K562 (cell line): ENCODE measurements at regions not wholly inside any gene's neighbourhood (a gene's known extent, or its start where the extent isn't known, plus 50 kb on each side); places are given as distances from the start of the nearest gene placed in this dataset.

Experiments
- CCAR2 ChIP-seq: fragments of 200-400 bp; formaldehyde crosslinking; IDR thresholded peaks from 2 replicates; pipeline ENCODE4 v1.6.1; 2017; ENCODE audit warnings: mild to moderate bottlenecking, low read depth, low read length
- CHD7 ChIP-seq: fragments of 200-600 bp; sonication (generic); IDR thresholded peaks from one replicate; pipeline ENCODE4 v1.6.1; 2012; ENCODE audit warnings: mild to moderate bottlenecking, low read depth, low read length, inconsistent platforms
- GABPB2 ChIP-seq: fragments of 250-450 bp; sonication (Bioruptor Pico); conservative IDR thresholded peaks from 2 replicates; pipeline ENCODE4 v1.5.1; 2021; ENCODE audit warnings: mild to moderate bottlenecking
- KDM1A ChIP-seq, 2 experiments: fragments of 450-650 bp; IDR thresholded peaks; 2 replicates each; pipeline ENCODE4 v1.6.1; 2016; ENCODE audit warnings: mild to moderate bottlenecking in 2 of 2
- L3MBTL2 ChIP-seq: fragments of 450-650 bp; IDR thresholded peaks from 2 replicates; pipeline ENCODE4 v1.6.1; 2016; ENCODE audit warnings: mild to moderate bottlenecking, moderate library complexity
- POLR3G ChIP-seq: IDR thresholded peaks from 2 replicates; pipeline ENCODE4 v1.6.1; 2011; ENCODE audit not compliant: insufficient read length, insufficient replicate concordance; ENCODE audit errors: extremely low read depth
- ZBTB2 ChIP-seq: fragments of 450-650 bp; IDR thresholded peaks from 2 replicates; pipeline ENCODE4 v1.6.1; 2016; ENCODE audit warnings: antibody characterized with exemption
- ZNF121 ChIP-seq: sonication (generic); formaldehyde crosslinking; conservative IDR thresholded peaks from 2 replicates; pipeline ENCODE4 v1.8.0; 2022; ENCODE audit warnings: missing genetic modification reagents
- ZNF143 ChIP-seq: sonication (generic); formaldehyde crosslinking; IDR thresholded peaks from 2 replicates; pipeline ENCODE4 v1.9.0; 2022; ENCODE audit warnings: mild to moderate bottlenecking, missing genetic modification reagents
- ZNF780A ChIP-seq: fragments of 250-450 bp; sonication (Bioruptor Pico); IDR thresholded peaks from 2 replicates; pipeline ENCODE4 v1.5.0; 2021; ENCODE audit warnings: mild to moderate bottlenecking

GRCh38 chr12:5230156-5230555, 186.5 kb downstream of the KCNA5 start (continued):
- TF ChIP-seq CHD7 (no peak), POLR3G (no peak), ZNF121 (CRISPR knock-in tag) (no peak), ZNF780A (no peak), KDM1A (IDR thresholded peaks at IDR 0.05) (no peak), ZNF143 (CRISPR knock-in tag) (no peak), CCAR2 (no peak), GABPB2 (CRISPR knock-in tag) (no peak), ZBTB2 (no peak), L3MBTL2 (no peak)
- TF ChIP-seq, all 486 proteins: peak for 0
